KG1 (cell line): ENCODE measurements at regions not wholly inside any gene's neighbourhood (a gene's known extent, or its start where the extent isn't known, plus 50 kb on each side); places are given as distances from the start of the nearest gene placed in this dataset.

ENCODE experiments used
- DNase-seq: peaks from one replicate; lab custom pipeline; 2025; lab: John Stamatoyannopoulos, UW

DNA sequence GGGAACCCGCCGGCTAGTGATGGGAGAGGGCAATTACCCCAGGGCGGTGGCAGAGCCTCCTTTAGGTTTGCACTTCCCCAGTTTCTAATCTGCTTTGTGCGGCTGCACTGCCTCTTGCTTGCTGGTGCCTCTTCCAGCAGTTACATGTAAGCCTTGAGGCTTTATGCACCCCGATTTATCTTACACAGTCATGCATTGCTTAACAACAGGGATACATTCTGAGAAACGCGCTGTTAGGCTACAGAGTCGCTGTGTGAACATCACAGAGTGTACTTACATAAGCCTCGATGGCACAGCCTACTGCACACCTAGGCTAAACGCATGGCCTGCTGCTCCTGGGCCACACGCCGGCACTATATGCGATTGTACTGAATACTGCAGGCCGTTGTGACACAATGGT lies 155.6 kb upstream of the MKI67 start:
- no peak for DNase-seq

DNA sequence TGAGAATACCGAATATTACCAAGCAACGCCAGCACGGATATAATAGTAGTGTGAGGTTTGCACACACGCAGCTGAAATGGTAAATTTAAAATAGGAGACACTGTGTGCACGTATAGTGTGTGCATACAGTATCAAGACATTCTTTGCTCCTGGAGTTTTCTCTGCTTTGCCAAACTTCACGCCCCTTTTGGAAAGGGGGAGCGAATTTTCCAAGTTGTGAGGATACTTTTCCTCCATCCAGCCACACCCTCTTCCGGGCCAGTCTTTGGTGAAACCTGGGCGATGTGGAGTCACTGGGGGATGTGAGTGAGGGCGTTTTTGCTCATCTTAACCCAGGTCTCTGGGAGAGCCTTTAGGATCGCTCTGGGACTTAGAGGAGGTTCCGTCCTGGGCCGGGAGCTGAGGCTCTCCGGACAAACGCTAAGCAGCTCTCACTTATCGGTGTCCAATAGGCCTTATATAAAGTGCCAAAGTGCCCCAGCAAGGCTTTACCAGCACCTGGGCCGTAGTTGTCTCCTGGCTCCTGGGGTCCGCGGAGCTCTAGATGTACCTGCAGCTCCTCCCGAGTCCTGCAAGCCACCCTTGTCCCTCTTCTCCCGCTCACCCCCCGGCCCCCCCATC lies 160.0 kb upstream of the MKI67 start:
- no peak for DNase-seq

DNA sequence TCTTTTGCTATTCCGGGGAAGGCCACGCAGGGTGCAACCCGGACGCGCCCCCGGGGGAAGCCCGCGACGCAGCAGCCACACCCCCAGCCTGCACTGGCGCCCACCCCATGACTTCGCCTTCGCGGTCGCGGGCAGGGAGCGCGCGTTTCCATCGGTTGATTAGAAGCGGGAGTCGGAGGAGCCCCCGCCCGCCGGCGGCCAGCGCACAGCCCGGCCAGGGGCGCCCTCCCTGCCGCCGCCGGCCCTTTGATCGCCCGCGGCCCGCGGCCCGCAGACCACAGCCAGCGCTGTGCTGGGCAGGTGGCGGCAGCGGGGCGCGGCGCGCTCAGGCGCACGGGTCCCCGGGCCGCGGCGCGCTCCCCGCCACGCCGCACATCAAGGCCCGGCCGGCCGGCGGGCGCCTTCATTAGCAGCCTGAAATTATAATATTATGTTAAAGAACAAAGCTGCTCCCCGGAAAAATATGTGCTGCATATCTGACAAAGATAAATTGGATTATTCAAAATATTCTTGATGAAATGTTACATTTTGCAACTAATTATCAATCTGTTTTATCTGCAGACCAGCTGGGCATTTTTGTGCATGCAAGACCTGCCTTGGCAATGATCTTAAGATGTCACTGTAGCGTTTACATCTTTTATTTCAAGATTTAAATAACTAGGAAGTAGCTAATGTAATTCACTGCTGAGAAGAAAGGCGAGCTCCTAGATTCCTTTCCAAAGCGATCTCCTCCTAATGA lies 160.7 kb upstream of the MKI67 start:
- DNase-seq = no peak

GRCh38 chr10:128287921-128288320 lies 161.7 kb upstream of the MKI67 start:
- DNase-seq = no peak

DNA sequence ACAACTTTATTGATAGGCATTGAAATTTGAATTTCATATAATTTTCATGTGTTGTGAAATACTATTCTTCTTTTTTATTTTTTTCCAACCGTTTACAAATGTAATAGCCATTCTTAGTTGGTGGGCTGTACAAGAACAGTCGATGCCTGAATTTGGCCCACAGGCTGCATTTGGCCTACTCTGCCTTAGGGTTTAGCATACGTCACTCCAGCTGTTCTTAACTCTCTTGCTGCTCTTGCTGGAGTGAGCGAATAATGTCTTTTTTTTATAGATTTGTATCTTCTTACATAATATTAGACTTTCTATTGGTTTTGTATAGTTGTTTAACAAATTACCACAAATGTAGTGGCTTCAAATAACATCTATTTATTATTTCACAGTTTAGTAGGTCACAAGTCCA lies 163.4 kb upstream of the MKI67 start:
- DNase-seq = no peak

GRCh38 chr10:128295003-128295402 lies 168.8 kb upstream of the MKI67 start:
- no peak for DNase-seq

- no peak for DNase-seq
Observed at GRCh38 chr10:128296253-128297007, 170.2 kb upstream of the MKI67 start.

DNA sequence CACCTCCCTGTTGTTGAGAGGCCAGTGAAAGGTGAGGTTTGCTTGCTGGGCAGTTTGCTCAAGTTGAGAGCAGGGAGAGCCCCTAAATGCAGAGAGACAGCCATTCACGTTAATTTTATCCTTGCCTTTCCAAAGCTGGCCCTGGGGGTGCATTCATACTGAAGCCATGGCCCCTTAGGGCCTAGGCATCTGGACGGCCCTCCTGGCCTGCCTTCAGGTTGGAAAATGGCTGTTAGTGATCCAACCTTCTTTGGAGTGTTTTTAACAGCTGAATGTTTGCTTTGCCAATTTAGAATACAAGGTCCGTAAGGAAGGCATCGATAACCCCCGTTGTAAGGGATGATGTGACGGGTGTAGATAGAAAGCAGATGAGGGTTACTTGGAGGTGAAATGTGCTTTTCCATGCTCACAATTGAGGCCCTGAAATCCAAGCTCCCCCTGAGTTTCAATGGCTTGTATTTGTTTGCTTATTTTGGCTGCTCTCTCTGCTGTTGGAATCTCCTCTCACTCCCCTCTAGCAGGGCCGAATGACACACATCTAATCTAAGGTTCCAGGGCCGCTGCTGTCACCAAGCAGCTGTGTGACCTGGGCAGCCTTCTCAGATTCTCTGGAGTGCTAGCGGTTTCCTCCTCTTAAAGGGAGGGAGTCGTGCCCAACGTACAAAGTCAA lies 171.6 kb upstream of the MKI67 start:
- DNase-seq = no peak

DNA sequence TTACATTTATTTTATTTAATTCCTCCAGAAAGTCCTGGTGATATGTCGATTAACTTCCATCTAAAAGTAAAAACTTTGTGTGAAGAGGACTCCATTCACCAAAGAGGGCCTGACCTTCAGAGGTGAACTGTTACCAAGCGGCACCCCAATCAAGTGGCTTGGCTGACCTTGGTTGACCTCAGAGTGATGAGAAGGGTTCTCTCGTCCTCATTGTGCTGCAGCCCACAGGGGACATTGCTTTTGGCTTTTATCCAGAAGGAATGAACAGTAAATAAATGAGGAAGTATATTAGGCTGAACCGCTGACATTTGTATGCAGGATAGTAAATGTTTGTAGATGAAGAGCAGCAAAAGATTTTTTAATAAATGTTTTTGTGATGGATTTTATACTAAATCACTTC lies 172.4 kb upstream of the MKI67 start:
- DNase-seq = no peak

GRCh38 chr10:128300290-128300824 lies 174.1 kb upstream of the MKI67 start:
- no peak for DNase-seq

DNA sequence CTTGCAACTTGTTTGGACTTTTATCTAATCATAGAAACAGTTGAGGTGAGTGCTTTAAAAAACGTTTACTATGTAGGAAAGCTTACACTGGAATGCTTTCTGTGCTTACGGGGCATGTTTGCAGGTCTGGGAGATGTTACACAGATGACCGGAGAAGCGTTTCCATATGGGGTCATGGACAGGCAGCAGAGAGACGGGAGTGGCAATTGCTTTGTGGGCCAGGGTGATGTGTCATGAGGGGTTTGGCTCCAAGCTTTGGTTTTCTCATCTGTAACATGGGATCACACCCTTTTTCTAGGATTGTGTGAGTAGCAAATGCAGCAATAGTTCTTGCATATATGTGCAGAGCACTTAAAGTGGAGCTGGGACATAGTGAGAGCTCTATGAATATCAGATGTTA lies 174.8 kb upstream of the MKI67 start:
- DNase-seq = no peak

GRCh38 chr10:128302808-128303207 lies 176.6 kb upstream of the MKI67 start:
- no peak for DNase-seq

- no peak for DNase-seq
Observed at GRCh38 chr10:128304271-128304670, 178.0 kb upstream of the MKI67 start.

DNA sequence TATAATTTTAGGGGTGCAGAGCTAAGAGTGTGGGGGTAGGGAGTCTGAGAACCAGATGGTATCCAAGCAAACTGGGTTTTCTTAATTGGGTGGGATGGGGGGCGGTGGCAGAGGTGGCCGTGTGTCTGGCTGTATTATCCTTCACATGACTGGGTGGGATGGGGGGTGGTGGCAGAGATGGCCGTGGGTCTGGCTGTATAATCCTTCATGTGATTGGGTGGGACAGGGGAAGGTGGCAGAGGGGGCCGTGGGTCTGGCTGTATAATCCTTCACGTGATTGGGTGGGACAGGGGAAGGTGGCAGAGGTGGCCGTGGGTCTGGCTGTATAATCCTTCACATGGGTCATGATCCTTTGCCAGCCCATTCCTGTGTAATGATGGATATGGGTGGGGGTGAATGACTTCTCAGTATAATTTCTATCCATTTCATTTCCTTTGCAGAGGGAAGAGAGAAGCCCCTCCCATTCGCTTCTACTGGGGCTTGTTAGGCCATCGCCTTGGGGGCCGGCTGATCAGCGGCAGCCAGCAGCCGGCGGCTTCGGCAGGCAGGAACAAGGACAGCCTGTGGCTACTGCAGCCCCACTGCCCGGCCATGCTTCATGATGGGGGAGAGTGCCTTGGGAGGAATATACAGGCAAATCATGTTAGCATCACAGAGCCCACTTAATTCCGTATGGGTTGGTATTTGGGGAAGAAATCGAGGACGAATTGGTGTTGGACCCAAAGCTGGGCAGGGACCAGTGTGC lies 179.6 kb upstream of the MKI67 start:
- no peak for DNase-seq

GRCh38 chr10:128306535-128306934 lies 180.3 kb upstream of the MKI67 start:
- no peak for DNase-seq

- DNase-seq = no peak
Observed at GRCh38 chr10:128306966-128307365, 180.7 kb upstream of the MKI67 start.

DNA sequence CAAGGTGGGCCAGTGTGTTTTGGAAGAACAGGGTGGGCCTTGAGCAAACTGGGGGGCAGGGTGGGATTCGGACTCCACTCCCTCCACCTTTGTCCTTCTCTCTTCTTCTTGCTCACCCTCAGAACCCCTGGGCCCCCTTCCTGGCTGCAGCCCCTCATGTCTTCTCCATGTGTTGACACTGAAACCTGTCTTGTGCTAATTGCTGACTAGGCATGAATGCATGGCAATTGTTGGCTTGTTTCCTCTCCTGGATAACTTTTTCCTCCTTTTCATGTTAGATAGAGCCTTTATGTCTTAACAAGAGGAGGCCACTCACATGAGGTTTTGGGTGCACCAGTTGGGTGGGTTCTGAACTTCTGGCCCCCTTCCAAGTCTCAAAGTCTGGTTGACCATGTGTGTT lies 181.6 kb upstream of the MKI67 start:
- no peak for DNase-seq

DNA sequence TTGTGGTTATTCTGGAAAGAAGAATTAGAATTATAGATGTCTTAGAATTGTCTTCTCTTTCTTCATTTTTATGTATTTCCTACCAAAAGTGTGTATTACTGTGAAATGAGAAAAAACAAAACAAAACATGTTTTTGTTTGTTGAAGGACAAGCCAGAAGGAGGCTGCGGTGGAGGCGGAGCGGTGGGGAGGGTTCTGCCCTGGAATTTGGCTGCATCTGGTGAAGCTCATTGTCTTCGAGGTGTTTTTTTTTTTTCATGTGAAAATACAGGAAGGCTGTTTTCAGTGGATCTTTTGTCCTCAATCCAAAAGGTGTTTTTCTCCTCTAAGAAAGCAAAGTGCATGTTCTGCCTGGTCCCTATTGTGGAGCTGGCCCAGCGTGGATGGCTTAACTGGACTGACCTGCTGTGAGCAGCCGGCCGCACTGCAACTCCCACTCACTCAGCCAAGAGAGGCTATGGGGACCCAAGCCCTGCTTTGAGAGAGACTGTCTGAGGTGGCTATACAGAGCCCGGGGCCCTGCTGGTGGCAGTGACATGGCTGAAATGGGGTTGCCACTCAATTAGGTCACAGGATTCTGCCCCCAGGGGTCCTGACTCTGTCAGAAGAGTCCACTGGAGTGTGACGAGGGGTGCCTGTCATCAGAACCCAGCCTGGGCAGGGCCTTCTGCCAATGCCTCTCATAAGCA lies 184.9 kb upstream of the MKI67 start:
- DNase-seq = no peak

GRCh38 chr10:128312250-128312649 lies 186.0 kb upstream of the MKI67 start:
- DNase-seq = no peak

DNA sequence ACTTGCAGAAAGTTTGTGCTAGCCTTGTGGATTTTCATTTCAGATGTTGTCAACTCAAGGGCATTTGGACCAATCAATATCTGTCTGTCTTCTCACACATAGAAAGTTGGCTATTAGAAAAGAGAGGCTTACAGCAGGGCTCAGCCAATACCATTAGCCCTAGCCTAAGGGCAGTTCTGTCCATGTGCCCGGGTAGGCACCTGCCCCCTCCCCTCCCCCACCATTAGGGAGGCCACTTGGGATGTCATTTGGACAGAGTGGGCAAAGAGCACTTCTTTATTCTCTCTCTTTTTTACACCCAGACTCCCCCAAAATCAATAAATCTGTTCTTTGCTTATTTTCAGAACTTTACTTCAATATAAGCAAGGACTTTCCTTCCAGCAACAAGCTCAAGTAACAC lies 188.5 kb upstream of the MKI67 start:
- no peak for DNase-seq

GRCh38 chr10:128316121-128316726 lies 190.0 kb upstream of the MKI67 start:
- DNase-seq = no peak
